IMR-90 (cell line): ENCODE measurements at regions not wholly inside any gene's neighbourhood (a gene's known extent, or its start where the extent isn't known, plus 50 kb on each side); places are given as distances from the start of the nearest gene placed in this dataset.

Source experiments
- ATAC-seq: fragments of 200-7000 bp; cut with Tn5 transposase; 2 replicates; pipeline ENCODE4 v1.9.1; 2020; ENCODE audit warnings: low read depth, mild to moderate bottlenecking, moderate library complexity
- BruUV-seq: library from RNA; stranded (reverse); fragments of 400-500 nt; replicated peaks from 2 replicates; lab custom pipeline; 2021; lab: Mats Ljungman, UMichigan
- CTCF ChIA-PET: fragments of 300-600 bp; formaldehyde crosslinking; extraction: SDS; loops from one replicate; lab custom pipeline; 2021; ENCODE audit warnings: antibody characterized with exemption; lab: Yijun Ruan, JAX
- POLR2A ChIA-PET: fragments of 300-600 bp; sonication (Branson Sonifier 250); formaldehyde crosslinking; loops from one replicate; lab custom pipeline; 2022; ENCODE audit warnings: antibody characterized with exemption; ENCODE audit not compliant: unreplicated experiment; lab: Charles Lee
- DNase-seq: peaks from one replicate; pipeline ENCODE4 v3.0.0; 2013
- H2AFZ ChIP-seq: replicated peaks from 2 replicates; pipeline ENCODE3; 2013; ENCODE audit warnings: low read length, mild to moderate bottlenecking; ENCODE audit not compliant: poor library complexity
- H2AK5ac ChIP-seq: 2 replicates; pipeline ENCODE4 v1.6.1; 2013; ENCODE audit warnings: low read depth, low read length, inconsistent platforms
- H2AK9ac ChIP-seq: replicated peaks from 2 replicates; pipeline ENCODE3; 2013; ENCODE audit warnings: mild to moderate bottlenecking, low read depth, low read length, moderate library complexity; ENCODE audit not compliant: poor library complexity
- H2BK120ac ChIP-seq: 2 replicates; pipeline ENCODE4 v1.6.1; 2013; ENCODE audit warnings: low read depth, low read length, inconsistent platforms
- H2BK15ac ChIP-seq: 3 replicates; pipeline ENCODE4 v1.6.1; 2013; ENCODE audit warnings: low read depth, low read length, inconsistent platforms
- H2BK20ac ChIP-seq: 2 replicates; pipeline ENCODE4 v1.6.1; 2013; ENCODE audit warnings: low read depth, mild to moderate bottlenecking, inconsistent platforms, low read length, moderate library complexity
- H2BK5ac ChIP-seq: 2 replicates; pipeline ENCODE4 v1.6.1; 2013; ENCODE audit warnings: mild to moderate bottlenecking, low read depth, low read length, inconsistent platforms; ENCODE audit not compliant: poor library complexity, severe bottlenecking
- H3K14ac ChIP-seq: replicated peaks from 2 replicates; pipeline ENCODE4 v1.6.1; 2013; ENCODE audit warnings: low read depth, low read length, inconsistent platforms
- H3K18ac ChIP-seq: 2 replicates; pipeline ENCODE4 v1.6.1; 2013; ENCODE audit warnings: low read depth, low read length, control low read depth
- H3K23ac ChIP-seq: 2 replicates; pipeline ENCODE4 v1.6.1; 2013; ENCODE audit warnings: low read depth, low read length, inconsistent platforms
- H3K27ac ChIP-seq: 2 replicates; pipeline ENCODE4 v1.5.1; 2013; ENCODE audit warnings: mild to moderate bottlenecking, control low read depth, low read length; ENCODE audit not compliant: insufficient read depth
- H3K27me3 ChIP-seq: 2 replicates; pipeline ENCODE4 v1.6.1; 2013; ENCODE audit warnings: low read length; ENCODE audit not compliant: control insufficient read depth, insufficient read depth
- H3K36me3 ChIP-seq: 2 replicates; pipeline ENCODE4 v1.6.1; 2013; ENCODE audit warnings: low read length, mixed read lengths; ENCODE audit not compliant: control insufficient read depth, insufficient read depth
- H3K4ac ChIP-seq: 2 replicates; pipeline ENCODE4 v1.6.1; 2013; ENCODE audit warnings: low read depth, low read length, inconsistent platforms
- H3K4me1 ChIP-seq: 2 replicates; pipeline ENCODE4 v1.6.1; 2013; ENCODE audit warnings: low read length, mixed read lengths; ENCODE audit not compliant: control insufficient read depth, insufficient read depth
- H3K4me2 ChIP-seq: 2 replicates; pipeline ENCODE4 v1.6.1; 2013; ENCODE audit warnings: low read depth, mild to moderate bottlenecking, control low read depth, low read length, moderate library complexity
- H3K4me3 ChIP-seq: 2 replicates; pipeline ENCODE4 v1.5.1; 2013; ENCODE audit warnings: low read depth, mild to moderate bottlenecking, control low read depth, low read length, moderate library complexity; ENCODE audit not compliant: insufficient read depth
- H3K56ac ChIP-seq: 2 replicates; pipeline ENCODE4 v1.6.1; 2013; ENCODE audit warnings: low read length, inconsistent platforms; ENCODE audit not compliant: insufficient read depth; ENCODE audit errors: extremely low read depth
- H3K79me1 ChIP-seq, 2 experiments: 2 replicates each; pipeline ENCODE4 v1.6.1; 2013; ENCODE audit warnings: low read length in 2 of 2, inconsistent platforms in 1 of 2, low read depth in 1 of 2
- H3K9ac ChIP-seq: 2 replicates; pipeline ENCODE4 v1.6.1; 2013; ENCODE audit warnings: low read depth, low read length, control low read depth
- H3K9me1 ChIP-seq: 2 replicates; pipeline ENCODE4 v1.6.1; 2013; ENCODE audit warnings: low read length, inconsistent platforms; ENCODE audit not compliant: insufficient read depth
- H3K9me3 ChIP-seq: 2 replicates; pipeline ENCODE4 v1.6.1; 2013; ENCODE audit warnings: low read length; ENCODE audit not compliant: control insufficient read depth, insufficient read depth
- H4K20me1 ChIP-seq: 2 replicates; pipeline ENCODE4 v1.6.1; 2013; ENCODE audit warnings: low read length, inconsistent platforms; ENCODE audit not compliant: insufficient read depth
- H4K5ac ChIP-seq: 2 replicates; pipeline ENCODE4 v1.6.1; 2013; ENCODE audit warnings: mild to moderate bottlenecking, low read depth, low read length, control low read depth
- H4K8ac ChIP-seq, 2 experiments: 2 replicates each; pipeline ENCODE4 v1.6.1; 2013; ENCODE audit warnings: low read depth in 2 of 2, low read length in 2 of 2, control low read depth in 1 of 2, inconsistent platforms in 1 of 2
- H4K91ac ChIP-seq: 2 replicates; pipeline ENCODE4 v1.6.1; 2013; ENCODE audit warnings: low read depth, low read length, inconsistent platforms; ENCODE audit not compliant: insufficient read depth
- CEBPB ChIP-seq: IDR thresholded peaks from 2 replicates; pipeline ENCODE4 v1.6.1; 2012; ENCODE audit warnings: low read depth, low read length, improper control_type of control experiment
- CHD1 ChIP-seq: IDR thresholded peaks from 2 replicates; pipeline ENCODE4 v1.6.1; 2012; ENCODE audit warnings: low read depth, low read length, improper control_type of control experiment
- ELK1 ChIP-seq: fragments of 150-350 bp; IDR thresholded peaks from 2 replicates; pipeline ENCODE4 v1.6.1; 2016; ENCODE audit warnings: low read depth, mild to moderate bottlenecking, low read length, moderate library complexity, borderline replicate concordance
- FOS ChIP-seq: fragments of 150-350 bp; IDR thresholded peaks from 2 replicates; pipeline ENCODE4 v1.6.1; 2016; ENCODE audit warnings: low read depth, low read length
- MAFK ChIP-seq: IDR thresholded peaks from 2 replicates; pipeline ENCODE4 v1.6.1; 2012; ENCODE audit warnings: low read depth, low read length, improper control_type of control experiment
- MAZ ChIP-seq: IDR thresholded peaks from 2 replicates; pipeline ENCODE4 v1.6.1; 2012; ENCODE audit warnings: low read depth, mild to moderate bottlenecking, low read length, improper control_type of control experiment, moderate library complexity, borderline replicate concordance
- MXI1 ChIP-seq: IDR thresholded peaks from 2 replicates; pipeline ENCODE4 v1.6.1; 2012; ENCODE audit warnings: low read depth, mild to moderate bottlenecking, low read length, moderate library complexity, borderline replicate concordance
- NFE2L2 ChIP-seq: fragments of 150-350 bp; IDR thresholded peaks from 2 replicates; pipeline ENCODE4 v1.6.1; 2016; ENCODE audit warnings: low read depth, mild to moderate bottlenecking, low read length
- POLR2A ChIP-seq: IDR thresholded peaks from 2 replicates; pipeline ENCODE4 v1.6.1; 2012; ENCODE audit warnings: mild to moderate bottlenecking, low read depth, low read length
- RAD21 ChIP-seq: IDR thresholded peaks from 2 replicates; pipeline ENCODE4 v1.6.1; 2012; ENCODE audit warnings: low read length, improper control_type of control experiment
- RCOR1 ChIP-seq: IDR thresholded peaks from 2 replicates; pipeline ENCODE4 v1.6.1; 2012; ENCODE audit warnings: mild to moderate bottlenecking, low read length, improper control_type of control experiment; ENCODE audit not compliant: insufficient replicate concordance
- RFX5 ChIP-seq: IDR thresholded peaks from 2 replicates; pipeline ENCODE4 v1.8.0; 2012; ENCODE audit warnings: low read depth, mild to moderate bottlenecking, low read length, moderate library complexity
- SMC3 ChIP-seq: fragments of 150-350 bp; IDR thresholded peaks from 2 replicates; pipeline ENCODE4 v1.6.1; 2016; ENCODE audit warnings: low read depth, mild to moderate bottlenecking, antibody characterized with exemption, low read length, moderate library complexity
- USF2 ChIP-seq: fragments of 150-350 bp; IDR thresholded peaks from 2 replicates; pipeline ENCODE4 v1.6.1; 2017; ENCODE audit warnings: mild to moderate bottlenecking, antibody characterized with exemption, low read length, low read depth
- WGBS, 2 experiments: methylation state at CpG; one replicate each; pipeline versions ENCODE4 v1.1.5 to v1.1.7; 2013; ENCODE audit warnings: missing lambda C conversion rate in 2 of 2; ENCODE audit not compliant: insufficient read length in 1 of 2; ENCODE audit errors: extremely low coverage in 2 of 2; 5-methylcytosine and 5-hydroxymethylcytosine counted together
- dilution Hi-C: fragments of 300-500 bp; cut with HindIII; formaldehyde crosslinking; loops from one replicate; pipeline ENCODE4 v1.14.3; 2018; ENCODE audit warnings: low sequenced_read_pairs; ENCODE audit not compliant: unreplicated experiment
- in situ Hi-C: fragments of 300-500 bp; cut with MboI; formaldehyde crosslinking; loops from 3 replicates; pipeline ENCODE4 v1.14.3; 2019; ENCODE audit warnings: low sequenced_read_pairs, inconsistent platforms, mixed read lengths
- intact Hi-C: fragments of 100-400 bp; cut with micrococcal nuclease; formaldehyde crosslinking; loops from 2 replicates; pipeline ENCODE4 v1.10.0; 2022

GRCh38 chr7:149685455-149685854 lies 87.9 kb downstream of the ZNF467 start:
- in situ Hi-C loops (no loop called here), dilution Hi-C loops (no loop called here), intact Hi-C loops (no loop called here)
- TF ChIP-seq CHD1 (no peak), RFX5 (no peak), ELK1 (no peak), SMC3 (no peak), NFE2L2 (no peak), POLR2A (no peak), MAFK (no peak), RAD21 (no peak), MAZ (no peak), MXI1 (no peak), RCOR1 (no peak), FOS (no peak), CEBPB (no peak), USF2 (no peak)
- no peak overlapping the region for H3K27ac ChIP-seq
- H3K79me1 ChIP-seq: no peaks in the 10 kb centered on the region
- no CpG with 5 or more reads among the region's 3 CpGs for WGBS, 2 experiments
- H3K9me1 ChIP-seq: no peaks in the 10 kb centered on the region; the same call in 1 of the 2 replicates
- H4K8ac ChIP-seq: no peak overlapping the region
- BruUV-seq: no TSS peak
- H4K20me1 ChIP-seq: no peaks in the 10 kb centered on the region
- H3K27me3 ChIP-seq: peaks cover 2% of the 10 kb centered on the region; the same call in 1 of the 2 replicates
- no peak overlapping the region for H3K56ac ChIP-seq
- no peak overlapping the region for H3K18ac ChIP-seq
- no peak overlapping the region for H2BK15ac ChIP-seq
- no peak overlapping the region for H2AK5ac ChIP-seq
- H3K9ac ChIP-seq: no peak overlapping the region
- DNase-seq (no peak), ATAC-seq (no peak)
- no peaks in the 10 kb centered on the region for H3K4me1 ChIP-seq
- H2BK20ac ChIP-seq: no peak overlapping the region
- no peak overlapping the region for H2AK9ac ChIP-seq
- no peak overlapping the region for H3K23ac ChIP-seq
- POLR2A ChIA-PET: no interaction called here
- CTCF ChIA-PET: no interaction called here
- H3K14ac ChIP-seq: no peak overlapping the region
- no peak overlapping the region for H2BK5ac ChIP-seq
- no peak overlapping the region for H3K4me2 ChIP-seq
- H4K5ac ChIP-seq: no peak overlapping the region
- H3K4me3 ChIP-seq: no peak overlapping the region
- H4K91ac ChIP-seq: no peak overlapping the region
- no peaks in the 10 kb centered on the region for H3K36me3 ChIP-seq
- H2BK120ac ChIP-seq: no peak overlapping the region
- no peak overlapping the region for H3K4ac ChIP-seq
- H2AFZ ChIP-seq: no peak overlapping the region
- peaks cover 2% of the 10 kb centered on the region; the same call in 1 of the 2 replicates for H3K9me3 ChIP-seq
